Common myeloid progenitor, CD34-positive (primary cell): ENCODE measurements at regions not wholly inside any gene's neighbourhood (a gene's known extent, or its start where the extent isn't known, plus 50 kb on each side); places are given as distances from the start of the nearest gene placed in this dataset.
"Not testable (repeated sequence)": the region's sequence is repeated elsewhere in the genome, so short reads cannot be mapped to it uniquely, and the experiment has no call there.

Experiments used
- CTCF ChIA-PET: fragments of 350-600 bp; sonication (Branson Sonifier 250); formaldehyde crosslinking; loops from one replicate; lab custom pipeline; 2021; ENCODE audit warnings: antibody characterized with exemption; lab: Charles Lee
- POLR2A ChIA-PET: fragments of 350-600 bp; sonication (Branson Sonifier 250); formaldehyde crosslinking; loops from one replicate; lab custom pipeline; 2021; ENCODE audit warnings: antibody characterized with exemption; lab: Charles Lee
- DNase-seq, 3 donors: peaks; one replicate each; pipeline versions ENCODE4 v3.0.0 to v3.0.0-alpha.2; 2013
- H3K27ac ChIP-seq, 2 experiments: 1 replicate in 1 of 2; 2 replicates in 1 of 2; pipeline ENCODE4 v1.7.0; 2013; ENCODE audit warnings: inconsistent platforms in 2 of 2, low read length in 2 of 2, mild to moderate bottlenecking in 2 of 2, low read depth in 1 of 2, moderate library complexity in 1 of 2; ENCODE audit not compliant: severe bottlenecking in 2 of 2, insufficient read depth in 1 of 2, poor library complexity in 1 of 2
- H3K27me3 ChIP-seq, 5 experiments: replicated peaks in 2 of 5; 1 replicate in 3 of 5; 2 replicates in 2 of 5; pipeline versions ENCODE4 v1.6.1 to v1.7.0; 2013; ENCODE audit warnings: low read length in 4 of 5, mild to moderate bottlenecking in 2 of 5, moderate library complexity in 2 of 5, inconsistent platforms in 1 of 5; ENCODE audit not compliant: insufficient read depth in 5 of 5, control insufficient read depth in 4 of 5
- H3K36me3 ChIP-seq, 4 experiments: 1 replicate in 2 of 4; 2 replicates in 2 of 4; pipeline versions ENCODE4 v1.6.1 to v1.7.0; 2013; ENCODE audit warnings: low read length in 3 of 4, control low read depth in 1 of 4, mild to moderate bottlenecking in 1 of 4; ENCODE audit not compliant: control insufficient read depth in 4 of 4, insufficient read depth in 4 of 4
- H3K4me1 ChIP-seq, 4 experiments: 1 replicate in 3 of 4; 2 replicates in 1 of 4; pipeline versions ENCODE4 v1.6.1 to v1.7.1; 2013; ENCODE audit warnings: low read length in 3 of 4, mild to moderate bottlenecking in 3 of 4, control low read depth in 1 of 4, inconsistent platforms in 1 of 4, moderate library complexity in 1 of 4; ENCODE audit not compliant: control insufficient read depth in 4 of 4, insufficient read depth in 4 of 4; ENCODE audit errors: control extremely low read depth in 1 of 4
- H3K4me3 ChIP-seq, 7 experiments: 1 replicate in 4 of 7; 2 replicates in 3 of 7; pipeline versions ENCODE4 v1.5.1 to v1.7.0; 2013; ENCODE audit warnings: mild to moderate bottlenecking in 7 of 7, low read length in 6 of 7, moderate library complexity in 6 of 7, inconsistent platforms in 2 of 7, low read depth in 2 of 7, control low read depth in 1 of 7; ENCODE audit not compliant: insufficient read depth in 4 of 7, control insufficient read depth in 1 of 7; ENCODE audit errors: extremely low read depth in 1 of 7
- H3K9me3 ChIP-seq, 5 experiments: 1 replicate in 4 of 5; 2 replicates in 1 of 5; pipeline versions ENCODE4 v1.6.1 to v1.7.1; 2013; ENCODE audit warnings: low read length in 4 of 5, mild to moderate bottlenecking in 2 of 5, inconsistent platforms in 1 of 5, low read depth in 1 of 5, moderate library complexity in 1 of 5; ENCODE audit not compliant: control insufficient read depth in 4 of 5, insufficient read depth in 2 of 5; ENCODE audit errors: control extremely low read depth in 1 of 5
- WGBS: methylation state at CpG from one replicate; pipeline ENCODE4 v1.1.5; 2013; ENCODE audit not compliant: insufficient coverage; 5-methylcytosine and 5-hydroxymethylcytosine counted together

GRCh38 chr16:9340526-9341256 lies 249.2 kb downstream of the HAPSTR1 start:
- 84% methylated on average over 11 of the region's 15 CpGs for WGBS
- Histone ChIP-seq H3K4me3 (no peak overlapping the region), H3K4me1 (no peaks in the 10 kb centered on the region), H3K9me3 (no peaks in the 10 kb centered on the region), H3K27me3 (no peaks in the 10 kb centered on the region), H3K36me3 (no peaks in the 10 kb centered on the region), H3K27ac (no peak overlapping the region)
- no peak for DNase-seq
- POLR2A ChIA-PET, result no interaction called here
- CTCF ChIA-PET, result no interaction called here

DNA sequence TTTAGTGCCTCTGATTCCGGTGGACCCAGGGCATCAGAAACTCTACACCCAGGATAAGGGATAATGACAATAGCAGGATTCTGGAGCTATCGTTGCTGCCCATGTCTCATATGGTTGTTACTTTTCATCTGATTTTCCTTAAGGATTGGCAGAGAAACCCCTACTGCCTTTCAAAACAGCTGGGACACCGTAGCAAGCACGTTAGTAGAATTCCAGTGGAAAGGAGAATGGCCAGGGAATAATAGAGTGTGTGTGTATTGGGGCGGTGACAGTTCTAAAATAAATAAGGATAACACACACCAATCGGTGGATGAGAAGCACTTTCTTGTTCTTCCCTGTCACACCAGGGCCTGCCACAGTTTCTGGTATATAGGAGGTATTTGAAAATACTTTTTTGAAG lies 251.8 kb downstream of the HAPSTR1 start:
- CTCF ChIA-PET, result interaction anchor here (0.6 kb wide), 2 partner anchors 14 to 34 kb away, joined by 3 to 4 read pairs; no protein-coding TSS in a partner anchor
- H3K9me3 ChIP-seq, result no peaks in the 10 kb centered on the region
- no peaks in the 10 kb centered on the region for H3K36me3 ChIP-seq
- H3K4me3 ChIP-seq, result no peak overlapping the region
- 71% methylated on average over 5 of the region's 6 CpGs for WGBS
- no peaks in the 10 kb centered on the region for H3K4me1 ChIP-seq
- no peak overlapping the region for H3K27ac ChIP-seq
- H3K27me3 ChIP-seq, result no peaks in the 10 kb centered on the region
- DNase-seq, result no peak
- POLR2A ChIA-PET, result interaction anchor here (0.6 kb wide), 1 partner anchor 120 kb away, joined by 4 read pairs; no protein-coding TSS in a partner anchor

GRCh38 chr16:9344508-9344907 lies 253.1 kb downstream of the HAPSTR1 start:
- Histone ChIP-seq H3K36me3 (no peaks in the 10 kb centered on the region), H3K9me3 (peaks cover 0 to 7% (median 0%) of the 10 kb centered on the region in 5 experiments), H3K4me1 (no peaks in the 10 kb centered on the region), H3K4me3 (no peak overlapping the region), H3K27me3 (no peaks in the 10 kb centered on the region), H3K27ac (no peak overlapping the region)
- ChIA-PET POLR2A (no interaction called here), CTCF (no interaction called here)
- DNase-seq, result no peak
- 50% methylated on average over 2 of the region's 4 CpGs for WGBS

- CTCF ChIA-PET, result no interaction called here
- WGBS, result 49% methylated on average over 7 of the region's 9 CpGs
- POLR2A ChIA-PET, result no interaction called here
Observed at GRCh38 chr16:9345046-9345445, 253.6 kb downstream of the HAPSTR1 start.

GRCh38 chr16:9345880-9346279 lies 254.4 kb downstream of the HAPSTR1 start:
- no peaks in the 10 kb centered on the region for H3K27me3 ChIP-seq
- H3K4me1 ChIP-seq, result no peaks in the 10 kb centered on the region
- no CpG with 5 or more reads among the region's 1 CpG for WGBS
- no peak overlapping the region for H3K4me3 ChIP-seq
- no peak for DNase-seq
- H3K9me3 ChIP-seq, result peaks cover 0 to 11% (median 0%) of the 10 kb centered on the region in 5 experiments
- H3K27ac ChIP-seq, result no peak overlapping the region
- no peaks in the 10 kb centered on the region for H3K36me3 ChIP-seq
- ChIA-PET CTCF (no interaction called here), POLR2A (no interaction called here)

More at GRCh38 chr16:9345046-9345445, 253.6 kb downstream of the HAPSTR1 start:
- H3K27ac ChIP-seq, result no peak overlapping the region
- peaks cover 0 to 7% (median 0%) of the 10 kb centered on the region in 5 experiments for H3K9me3 ChIP-seq
- H3K4me1 ChIP-seq, result no peaks in the 10 kb centered on the region
- H3K36me3 ChIP-seq, result no peaks in the 10 kb centered on the region
- H3K4me3 ChIP-seq, result no peak overlapping the region
- DNase-seq, result no peak
- no peaks in the 10 kb centered on the region for H3K27me3 ChIP-seq

GRCh38 chr16:9348912-9349311 lies 257.5 kb downstream of the HAPSTR1 start:
- no peaks in the 10 kb centered on the region for H3K27me3 ChIP-seq
- no peak overlapping the region for H3K4me3 ChIP-seq
- no peaks in the 10 kb centered on the region for H3K36me3 ChIP-seq
- no peaks in the 10 kb centered on the region for H3K4me1 ChIP-seq
- ChIA-PET CTCF (no interaction called here), POLR2A (no interaction called here)
- no peak overlapping the region for H3K27ac ChIP-seq
- no peak for DNase-seq
- peaks cover 0 to 17% (median 5%) of the 10 kb centered on the region in 5 experiments for H3K9me3 ChIP-seq

DNA sequence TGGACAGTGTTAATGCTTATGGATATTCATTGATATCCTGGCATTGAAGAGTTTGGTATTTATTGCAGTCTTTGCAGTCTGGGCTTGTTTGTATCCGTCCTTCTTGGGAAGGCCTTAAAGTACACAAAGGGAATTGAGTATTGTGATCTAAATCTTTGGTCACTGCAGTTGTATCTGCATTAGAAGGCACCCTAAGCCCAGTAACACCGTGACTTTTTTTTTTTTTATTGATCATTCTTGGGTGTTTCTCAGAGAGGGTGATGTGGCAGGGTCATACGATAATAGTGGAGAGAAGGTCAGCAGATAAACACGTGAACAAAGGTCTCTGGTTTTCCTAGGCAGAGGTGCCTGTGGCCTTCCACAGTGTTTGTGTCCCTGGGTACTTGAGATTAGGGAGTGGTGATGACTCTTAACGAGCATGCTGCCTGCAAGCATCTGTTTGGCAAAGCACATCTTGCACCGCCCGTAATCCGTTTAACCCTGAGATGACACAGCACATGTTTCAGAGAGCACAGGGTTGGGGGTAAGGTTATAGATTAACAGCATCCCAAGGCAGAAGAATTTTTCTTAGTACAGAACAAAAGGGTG lies 258.0 kb downstream of the HAPSTR1 start:
- H3K36me3 ChIP-seq, CTCF ChIA-PET, H3K27ac ChIP-seq, DNase-seq, H3K4me3 ChIP-seq, POLR2A ChIA-PET, H3K27me3 ChIP-seq, H3K4me1 ChIP-seq: not testable (repeated sequence)
- WGBS, result 92% methylated on average over 3 of the region's 8 CpGs
- peaks cover 0 to 17% (median 5%) of the 10 kb centered on the region in 5 experiments for H3K9me3 ChIP-seq
